Adrenal gland (tissue), 9 donors: ENCODE measurements at regions not wholly inside any gene's neighbourhood (a gene's known extent, or its start where the extent isn't known, plus 50 kb on each side); places are given as distances from the start of the nearest gene placed in this dataset.

Experiments
- DNase-seq, 7 donors: peaks; one replicate each; pipeline ENCODE4 v3.0.0-alpha.2; 2019 to 2020
- H3K27ac ChIP-seq, 5 donors: fragments of 200-600 bp; sonication (generic) in 4 of 5; 1 replicate in 3 of 5; 2 replicates in 2 of 5; pipeline versions ENCODE4 v1.5.1 to v1.8.0; 2016 to 2020; ENCODE audit warnings: mild to moderate bottlenecking in 1 of 5
- H3K27me3 ChIP-seq: fragments of 200-600 bp; 2 replicates; pipeline ENCODE4 v1.8.0; 2021
- H3K36me3 ChIP-seq, 2 donors: fragments of 200-600 bp; replicated peaks in 1 of 2; 1 replicate in 1 of 2; 2 replicates in 1 of 2; pipeline versions ENCODE4 v1.5.1 to v1.8.0; 2018 to 2022
- H3K4me1 ChIP-seq, 2 donors: fragments of 200-600 bp; replicated peaks in 1 of 2; 1 replicate in 1 of 2; 2 replicates in 1 of 2; pipeline versions ENCODE4 v1.5.1 to v1.8.0; 2018 to 2021
- H3K4me3 ChIP-seq, 4 donors: fragments of 200-600 bp; sonication (generic) in 3 of 4; one replicate each; pipeline ENCODE4 v1.5.1; 2016 to 2018
- H3K9me3 ChIP-seq, 3 donors: fragments of 200-600 bp; sonication (generic) in 1 of 3; replicated peaks in 1 of 3; 1 replicate in 2 of 3; 2 replicates in 1 of 3; pipeline versions ENCODE4 v1.5.1 to v1.8.0; 2016 to 2021
- POLR2A ChIP-seq, 2 donors: fragments of 450-650 bp; IDR thresholded peaks; one replicate each; pipeline ENCODE4 v1.6.1; 2017; ENCODE audit warnings: antibody characterized with exemption in 2 of 2, mild to moderate bottlenecking in 2 of 2, moderate library complexity in 1 of 2
- WGBS, 4 donors: extraction: QIAGEN DNeasy Blood & Tissue Kit in 2 of 4; methylation state at CpG; one replicate each; pipeline versions ENCODE4 v1.1.5 to v1.1.7; 2013 to 2017; 5-methylcytosine and 5-hydroxymethylcytosine counted together
- intact Hi-C, 2 donors: fragments of 100-400 bp; cut with DNase I; formaldehyde crosslinking; loops; one replicate each; pipeline versions ENCODE4 v1.14.1 to v1.15.0; 2022 to 2023
- TF ChIP-seq, protein P1 (sequence below), 6 experiments: fragments of 450-650 bp in 4 of 6; fragments of 200-600 bp in 2 of 6; sonication (generic) in 1 of 6; IDR thresholded peaks; 1 replicate in 5 of 6; 2 replicates in 1 of 6; pipeline versions ENCODE4 v1.5.1 to v1.8.0; 2016 to 2021; ENCODE audit warnings: antibody characterized with exemption in 6 of 6, mild to moderate bottlenecking in 2 of 6, moderate library complexity in 1 of 6
- donor health status: healthy with polysubstance abuse.
- donor health status: Bipolar disorder and iron deficiency.
- donor health status: DM: yes; HTN: yes; CAD: no.
- donor health status: DM: no; HTN: no; CAD: no.
- donor health status: DM: no; HTN: no; CAD: no.

- no peak for TF ChIP-seq POLR2A (IDR thresholded peaks at IDR 0.05)
- TF ChIP-seq, protein P1, sequence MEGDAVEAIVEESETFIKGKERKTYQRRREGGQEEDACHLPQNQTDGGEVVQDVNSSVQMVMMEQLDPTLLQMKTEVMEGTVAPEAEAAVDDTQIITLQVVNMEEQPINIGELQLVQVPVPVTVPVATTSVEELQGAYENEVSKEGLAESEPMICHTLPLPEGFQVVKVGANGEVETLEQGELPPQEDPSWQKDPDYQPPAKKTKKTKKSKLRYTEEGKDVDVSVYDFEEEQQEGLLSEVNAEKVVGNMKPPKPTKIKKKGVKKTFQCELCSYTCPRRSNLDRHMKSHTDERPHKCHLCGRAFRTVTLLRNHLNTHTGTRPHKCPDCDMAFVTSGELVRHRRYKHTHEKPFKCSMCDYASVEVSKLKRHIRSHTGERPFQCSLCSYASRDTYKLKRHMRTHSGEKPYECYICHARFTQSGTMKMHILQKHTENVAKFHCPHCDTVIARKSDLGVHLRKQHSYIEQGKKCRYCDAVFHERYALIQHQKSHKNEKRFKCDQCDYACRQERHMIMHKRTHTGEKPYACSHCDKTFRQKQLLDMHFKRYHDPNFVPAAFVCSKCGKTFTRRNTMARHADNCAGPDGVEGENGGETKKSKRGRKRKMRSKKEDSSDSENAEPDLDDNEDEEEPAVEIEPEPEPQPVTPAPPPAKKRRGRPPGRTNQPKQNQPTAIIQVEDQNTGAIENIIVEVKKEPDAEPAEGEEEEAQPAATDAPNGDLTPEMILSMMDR (IDR thresholded peaks at IDR 0.05): no peak
- H3K4me1 ChIP-seq: peaks cover 0 to 12% of the 10 kb centered on the region in 2 donors
- H3K27ac ChIP-seq: no peak overlapping the region
- H3K9me3 ChIP-seq: no peaks in the 10 kb centered on the region
- intact Hi-C loops: no loop called here
- no peaks in the 10 kb centered on the region for H3K36me3 ChIP-seq
- 73 to 100% (median 87%) methylated on average over 3 to 4 of the region's 4 CpGs for WGBS, 4 donors
- H3K27me3 ChIP-seq: no peaks in the 10 kb centered on the region
- no peak overlapping the region for H3K4me3 ChIP-seq
- DNase-seq: no peak
Observed at GRCh38 chr12:30825341-30825740, 70.6 kb upstream of the CAPRIN2 start.

DNA sequence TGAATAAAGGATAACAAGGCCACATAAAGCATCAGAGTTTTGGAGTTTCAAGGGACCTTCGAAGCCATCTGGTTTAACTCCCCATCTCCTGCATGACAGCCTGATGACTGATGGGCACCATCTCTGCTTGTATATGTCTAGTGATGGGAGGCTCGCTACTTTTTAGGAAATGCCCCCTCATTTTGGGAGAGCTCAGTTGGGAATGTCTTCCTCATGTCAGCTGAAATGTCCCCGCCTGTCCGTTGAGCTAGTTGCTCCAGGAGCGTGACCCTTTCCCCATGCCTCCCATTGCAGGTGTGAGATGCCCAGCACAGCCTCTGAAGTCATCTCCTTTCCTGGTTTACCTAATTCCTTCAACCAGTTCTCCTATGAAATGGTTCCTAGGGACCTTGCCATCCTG lies 69.6 kb upstream of the CAPRIN2 start:
- Histone ChIP-seq H3K4me1 (peaks cover 0 to 12% of the 10 kb centered on the region in 2 donors), H3K36me3 (no peaks in the 10 kb centered on the region), H3K9me3 (no peaks in the 10 kb centered on the region), H3K4me3 (no peak overlapping the region), H3K27ac (no peak overlapping the region), H3K27me3 (no peaks in the 10 kb centered on the region)
- intact Hi-C loops: no loop called here
- 93 to 95% (median 94%) methylated on average over 5 of the region's 5 CpGs for WGBS, 4 donors
- TF ChIP-seq, protein P1 (IDR thresholded peaks at IDR 0.05): no peak
- no peak for TF ChIP-seq POLR2A (IDR thresholded peaks at IDR 0.05)
- no peak for DNase-seq

GRCh38 chr12:30823764-30824163 lies 69.0 kb upstream of the CAPRIN2 start:
- intact Hi-C loops: no loop called here
- Histone ChIP-seq H3K4me1 (peaks cover 0 to 12% of the 10 kb centered on the region in 2 donors), H3K9me3 (no peaks in the 10 kb centered on the region), H3K4me3 (no peak overlapping the region), H3K36me3 (no peaks in the 10 kb centered on the region), H3K27ac (no peak overlapping the region), H3K27me3 (no peaks in the 10 kb centered on the region)
- WGBS, 4 donors: 89 to 97% (median 93%) methylated on average over 12 to 13 of the region's 13 CpGs
- TF ChIP-seq, protein P1 (IDR thresholded peaks at IDR 0.05): no peak
- no peak for TF ChIP-seq POLR2A (IDR thresholded peaks at IDR 0.05)
- DNase-seq: no peak

GRCh38 chr12:30823156-30823699 lies 68.5 kb upstream of the CAPRIN2 start:
- Histone ChIP-seq H3K27me3 (no peaks in the 10 kb centered on the region), H3K27ac (peak overlapping the region in 4 of 5 donors; percentile 15 to 82 (median 52)), H3K36me3 (no peaks in the 10 kb centered on the region), H3K4me1 (peaks cover 0 to 12% of the 10 kb centered on the region in 2 donors), H3K4me3 (peak overlapping the region in 2 of 4 donors; percentile 4 to 52), H3K9me3 (no peaks in the 10 kb centered on the region)
- peak in 5 of 7 donors; percentile 22 to 64 (median 29) for DNase-seq
- no peak for TF ChIP-seq POLR2A (IDR thresholded peaks at IDR 0.05)
- TF ChIP-seq, protein P1 (IDR thresholded peaks at IDR 0.05): peak in 1 of 6 experiments; percentile 31
- intact Hi-C loops: no loop called here
- 52 to 81% (median 64%) methylated on average over 19 to 32 of the region's 32 CpGs for WGBS, 4 donors
